NCI-H1092 treated with DMSO at 0.1 percent for 48 hours (cell line): ENCODE measurements at regions not wholly inside any gene's neighbourhood (a gene's known extent, or its start where the extent isn't known, plus 50 kb on each side); places are given as distances from the start of the nearest gene placed in this dataset.
"Not testable (repeated sequence)": the region's sequence is repeated elsewhere in the genome, so short reads cannot be mapped to it uniquely, and the experiment has no call there.

Experiments used
- DNase-seq: peaks from one replicate; lab custom pipeline; 2025; lab: John Stamatoyannopoulos, UW

DNA sequence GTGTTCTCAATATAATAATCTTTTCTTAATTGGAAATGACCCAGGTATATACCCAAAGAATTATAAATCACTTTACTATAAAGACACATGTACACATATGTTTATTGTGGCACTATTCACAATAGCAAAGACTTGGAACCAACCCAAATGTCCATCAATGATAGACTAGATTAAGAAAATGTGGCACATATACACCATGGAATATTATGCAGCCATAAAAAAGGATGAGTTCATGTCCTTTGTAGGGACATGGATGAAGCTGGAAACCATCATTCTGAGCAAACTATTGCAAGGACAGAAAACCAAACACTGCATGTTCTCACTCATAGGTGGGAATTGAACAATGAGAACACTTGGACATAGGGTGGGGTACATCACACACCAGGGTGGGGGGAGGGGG lies 56.8 kb downstream of the SCGB2B2 start:
- not testable (repeated sequence) for DNase-seq

DNA sequence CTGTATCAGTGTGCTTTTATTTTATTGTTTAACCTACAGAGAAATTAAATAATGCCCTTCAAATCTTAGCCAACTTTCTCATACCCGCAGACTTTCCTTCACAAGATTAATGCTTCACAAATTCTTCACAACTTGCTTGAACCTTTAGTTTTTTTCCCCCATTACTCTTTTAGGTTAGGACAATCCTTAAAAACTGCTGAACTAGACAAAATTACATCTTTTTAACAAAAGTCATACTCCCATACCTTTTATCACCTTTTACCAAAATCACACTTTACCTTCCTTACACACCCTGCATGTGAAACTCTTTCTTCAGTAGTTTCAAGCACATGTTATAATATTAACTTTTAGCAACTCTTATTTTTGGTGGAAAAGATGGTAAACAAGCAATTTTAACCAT lies 58.5 kb downstream of the SCGB2B2 start:
- DNase-seq = no peak

DNA sequence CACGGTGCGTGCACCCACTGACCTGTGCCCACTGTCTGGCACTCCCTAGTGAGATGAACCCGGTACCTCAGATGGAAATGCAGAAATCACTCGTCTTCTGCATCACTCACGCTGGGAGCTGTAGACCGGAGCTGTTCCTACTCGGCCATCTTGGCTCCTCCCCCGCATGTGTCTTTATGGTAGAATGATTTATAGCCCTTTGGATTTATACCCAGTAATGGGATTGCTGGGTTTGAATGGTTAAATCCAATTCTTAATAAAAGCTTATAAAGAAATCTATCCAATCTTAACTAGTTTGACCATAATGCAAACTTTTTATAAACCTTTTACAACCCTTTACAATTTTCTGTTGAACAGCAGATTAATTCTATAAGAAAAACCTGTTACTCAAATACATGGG lies 59.0 kb downstream of the SCGB2B2 start:
- DNase-seq = not testable (repeated sequence)

DNA sequence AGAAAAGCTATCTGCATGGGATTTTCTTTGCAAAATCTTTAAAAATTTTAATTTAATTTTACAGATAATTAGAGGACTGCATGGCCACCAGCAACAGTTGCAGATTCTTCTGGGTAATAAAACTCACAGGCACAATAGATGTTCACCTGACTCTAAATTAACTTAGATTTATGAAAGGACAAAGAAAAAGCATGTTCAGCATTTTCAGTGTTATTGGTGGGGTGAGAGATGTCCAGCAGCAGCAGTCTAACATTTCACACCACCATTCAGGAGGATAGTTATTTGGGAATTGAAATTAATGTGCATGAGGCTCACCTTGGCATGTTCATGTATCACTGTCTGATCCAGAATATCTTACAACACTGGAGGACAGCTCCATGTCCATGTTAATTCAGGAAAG lies 74.0 kb downstream of the SCGB2B2 start:
- DNase-seq = no peak

DNA sequence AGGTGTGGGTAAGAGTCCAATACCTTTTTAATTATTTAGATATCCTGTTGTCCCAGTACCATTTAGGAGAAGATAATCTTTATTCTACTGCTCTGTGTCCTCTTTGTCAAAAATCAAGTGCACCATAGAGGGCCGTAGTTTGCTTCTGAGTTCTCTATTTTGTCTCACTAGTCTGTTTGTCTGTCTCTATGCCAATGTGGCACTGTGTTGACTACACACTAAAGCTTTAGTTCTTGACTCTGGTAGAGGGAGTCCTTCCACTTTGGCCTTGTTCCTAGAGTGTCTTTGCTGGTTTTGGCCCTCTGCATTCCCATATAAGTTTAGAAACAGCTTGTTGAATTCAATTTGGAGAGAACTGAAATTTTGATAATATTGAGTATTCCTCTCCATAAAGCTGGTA lies 75.9 kb downstream of the SCGB2B2 start:
- no peak for DNase-seq

DNA sequence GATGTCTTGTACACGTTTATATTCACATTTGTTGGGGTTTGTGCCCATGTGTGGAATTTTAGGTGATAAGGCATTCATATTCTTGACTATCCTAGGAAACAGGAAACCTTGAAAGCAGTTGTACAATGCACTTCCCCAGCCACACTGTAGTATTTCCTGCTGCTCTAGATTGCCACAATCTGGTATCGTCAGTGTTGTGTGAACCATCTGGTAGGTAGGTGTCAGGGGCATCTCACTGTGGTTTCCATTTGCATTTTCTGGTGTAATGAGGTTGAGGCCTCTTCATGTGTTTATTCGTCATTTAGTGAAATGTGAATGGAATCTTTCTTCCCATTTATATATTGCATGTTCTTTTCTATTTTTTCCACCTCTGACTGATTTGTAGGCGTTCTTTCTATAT lies 76.6 kb downstream of the SCGB2B2 start:
- no peak for DNase-seq

DNA sequence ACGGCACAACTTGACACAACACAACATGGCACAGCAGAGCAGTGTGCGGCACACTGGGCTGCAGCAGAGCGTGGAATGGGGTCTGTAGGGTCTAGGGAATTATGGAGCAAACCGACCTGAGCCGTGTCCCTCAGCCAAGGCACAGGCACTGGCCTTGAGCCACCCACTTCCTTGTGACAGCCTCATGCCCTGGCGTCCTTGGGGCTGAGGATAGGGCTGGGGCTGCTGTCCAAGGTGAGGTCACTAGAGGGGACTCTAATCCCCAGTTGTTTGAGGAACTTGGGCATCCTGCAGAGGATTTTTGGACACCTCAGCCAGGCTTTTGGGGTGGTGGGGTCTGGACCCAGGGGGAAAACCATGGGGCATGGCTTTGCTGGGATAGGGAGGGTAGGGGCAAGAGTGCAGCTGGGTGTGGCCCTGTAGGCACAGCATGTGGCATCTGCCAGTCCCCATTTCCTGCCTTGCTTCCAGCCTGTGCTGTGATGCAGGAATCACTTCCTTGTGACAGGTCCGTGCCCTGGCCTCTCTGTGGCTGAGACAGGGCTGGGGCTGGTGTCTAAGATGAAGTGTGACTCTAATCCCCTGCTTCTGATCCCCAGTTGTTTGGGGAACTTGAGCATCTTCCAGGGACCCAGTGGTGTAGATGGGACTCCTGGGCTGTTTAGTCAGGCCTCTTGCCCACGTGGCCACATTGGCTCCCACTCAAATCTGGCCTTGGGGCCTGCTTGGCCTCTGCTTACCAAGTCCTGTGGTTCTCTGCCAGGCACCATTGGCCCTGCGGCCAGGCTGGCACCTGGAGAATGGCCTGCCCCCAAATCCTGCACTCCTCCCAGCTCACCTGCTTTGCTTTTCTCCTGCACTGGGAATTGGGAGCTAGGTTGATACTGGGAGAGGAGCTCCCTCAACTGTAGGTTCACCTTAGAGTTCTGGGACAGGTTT lies 78.5 kb downstream of the SCGB2B2 start:
- no peak for DNase-seq

DNA sequence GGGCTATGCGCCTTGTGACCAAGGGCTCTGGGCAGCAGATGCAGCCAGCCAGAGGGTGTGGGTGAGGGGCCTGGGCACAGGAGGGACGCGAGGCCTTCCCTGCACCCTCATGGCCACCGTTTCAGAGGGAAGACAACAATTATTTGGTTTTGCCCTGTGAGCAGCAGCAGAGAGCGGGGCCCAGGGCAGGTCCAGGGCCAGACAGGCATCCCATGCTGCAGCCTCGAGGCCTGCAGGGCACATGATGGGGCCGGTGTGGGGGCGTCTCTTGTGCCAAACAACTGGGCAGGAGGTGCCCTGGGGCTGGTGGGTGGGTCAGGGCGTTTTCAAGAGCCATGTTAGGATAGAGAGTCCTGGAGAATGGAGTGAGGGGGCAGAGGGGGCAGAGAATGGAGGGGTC lies 79.4 kb downstream of the SCGB2B2 start:
- DNase-seq = no peak

DNA sequence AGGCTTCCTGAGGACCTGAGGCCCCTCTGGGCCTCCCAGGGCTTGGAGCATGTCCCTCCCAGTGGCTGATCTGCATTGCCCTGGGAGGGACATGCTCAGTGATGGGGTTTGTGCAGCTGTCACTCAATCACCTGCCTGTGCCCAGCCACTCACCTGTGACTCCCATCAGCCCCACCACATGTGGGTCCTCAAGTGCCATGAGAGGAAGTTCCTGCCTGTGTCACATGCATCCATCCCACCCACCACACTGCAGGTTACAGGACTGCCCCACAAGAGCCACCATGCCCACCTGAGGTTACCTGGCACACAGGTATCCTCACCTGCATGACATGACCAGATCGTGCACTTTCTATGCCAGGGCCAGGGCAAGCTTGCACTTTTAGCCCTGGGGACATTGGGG lies 80.0 kb downstream of the SCGB2B2 start:
- DNase-seq = no peak

DNA sequence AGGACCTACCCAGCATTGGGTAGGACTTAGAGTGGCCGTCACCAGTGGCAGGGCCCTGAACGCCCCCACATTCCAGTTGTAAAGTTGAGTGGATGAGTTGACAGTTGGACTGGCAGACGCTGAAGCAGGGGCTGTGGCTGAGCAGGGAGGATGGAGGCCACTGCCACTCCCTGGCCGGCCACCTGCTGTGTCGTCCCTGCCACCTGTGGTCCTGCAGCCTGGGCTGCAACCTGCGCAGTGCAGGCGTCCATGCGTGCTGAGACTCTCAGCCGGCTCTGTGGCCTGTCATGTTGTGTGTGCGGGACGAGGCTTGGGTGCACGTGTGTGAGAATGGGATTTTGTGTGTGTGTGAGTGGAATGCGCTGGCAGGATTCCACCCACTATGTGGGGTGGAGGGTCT lies 80.8 kb downstream of the SCGB2B2 start:
- no peak for DNase-seq

DNA sequence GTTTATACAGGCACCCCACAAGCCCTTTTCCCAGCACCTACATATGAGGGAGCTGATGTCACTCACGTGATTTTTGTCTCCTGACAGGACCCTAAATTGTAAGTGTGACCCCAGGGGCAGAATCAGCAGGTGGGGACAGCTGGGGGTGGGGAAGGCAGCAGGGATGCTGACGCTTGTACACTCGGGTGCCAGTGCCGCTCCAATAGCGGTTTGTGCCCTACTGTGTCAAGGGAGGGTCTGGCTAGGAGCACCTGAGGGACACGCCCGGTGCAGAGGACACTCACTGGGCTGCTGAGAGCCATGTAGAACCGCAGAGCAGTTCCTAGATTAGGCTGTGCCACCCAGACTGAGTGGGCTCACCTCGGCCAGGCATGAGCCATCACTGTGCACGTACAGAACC lies 81.3 kb downstream of the SCGB2B2 start:
- DNase-seq = no peak

DNA sequence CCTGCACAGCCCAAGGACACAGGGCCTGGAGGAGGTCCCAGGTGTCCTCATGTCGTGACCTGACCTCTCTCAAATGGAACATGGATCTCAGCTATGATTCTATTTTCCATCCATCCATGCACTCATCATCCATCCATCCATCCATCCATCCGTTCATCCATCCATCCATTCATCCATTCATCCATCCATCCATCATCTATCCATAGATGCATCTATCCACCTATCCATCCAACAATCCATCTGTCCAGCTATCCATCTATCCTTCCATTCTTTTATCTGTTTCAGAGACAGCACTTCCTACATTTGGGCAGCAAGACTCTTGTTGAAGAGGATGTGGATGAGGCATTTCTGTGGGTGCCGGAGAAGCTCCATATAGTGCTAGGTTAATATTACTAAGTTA lies 86.7 kb downstream of the SCGB2B2 start:
- no peak for DNase-seq

DNA sequence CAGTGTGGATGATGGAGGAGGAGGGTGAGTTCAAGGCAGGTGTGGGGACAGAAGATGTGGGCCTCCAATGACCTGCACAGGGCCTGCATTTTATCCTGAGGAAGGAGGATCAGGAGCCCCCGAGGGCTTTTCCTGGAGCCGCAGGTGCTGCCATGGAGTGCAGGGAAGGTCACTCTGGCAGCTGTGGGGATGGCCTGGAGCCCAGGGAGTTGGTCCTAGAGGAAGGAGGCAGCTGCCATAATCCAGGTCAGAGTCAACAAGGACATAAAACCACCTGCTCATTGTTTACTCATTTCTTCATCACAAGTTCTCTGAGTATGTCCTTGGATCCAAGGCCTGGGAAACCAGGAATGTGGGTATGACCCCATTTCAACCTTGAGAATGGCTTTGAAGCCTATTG lies 87.2 kb downstream of the SCGB2B2 start:
- DNase-seq = peak; percentile 9

DNA sequence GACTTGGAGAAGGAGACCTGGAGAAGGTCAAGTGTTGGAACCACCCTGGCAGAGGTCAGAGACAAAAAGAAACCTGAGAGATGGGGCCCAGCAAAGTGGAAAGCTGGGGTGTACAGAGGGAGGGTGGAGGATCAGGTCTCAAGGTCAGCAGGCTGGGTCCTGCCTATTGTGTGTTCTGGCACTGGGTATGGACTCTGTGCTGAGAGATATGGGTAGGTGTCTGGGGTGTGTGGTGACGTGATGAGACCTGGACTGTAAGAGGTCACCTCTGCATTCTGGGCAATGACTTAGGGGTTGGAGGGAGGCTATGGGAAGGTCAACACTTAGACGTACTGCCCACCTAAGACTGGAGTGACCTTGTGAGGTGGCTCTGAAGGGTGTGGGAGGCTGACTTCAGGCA lies 88.1 kb downstream of the SCGB2B2 start:
- no peak for DNase-seq

DNA sequence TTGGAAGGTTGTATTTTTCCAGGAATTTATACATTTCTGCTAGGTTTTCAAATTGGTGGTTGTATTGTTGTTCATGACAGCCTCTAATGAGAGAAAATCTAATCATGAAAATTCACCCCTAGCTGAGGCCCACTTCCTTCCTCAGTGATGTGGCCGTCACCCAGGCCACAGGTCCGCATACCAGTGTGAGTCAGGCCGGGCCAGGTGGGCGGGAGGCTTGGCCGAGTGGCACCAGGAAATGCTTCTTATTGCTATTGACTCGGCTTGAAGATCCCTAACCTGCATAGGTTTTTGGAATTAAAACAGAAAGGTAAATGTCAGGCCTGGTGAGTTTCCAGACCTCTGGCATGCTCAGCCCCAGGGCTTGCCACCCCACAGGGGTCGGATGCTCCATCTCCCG lies 88.7 kb downstream of the SCGB2B2 start:
- DNase-seq = no peak

DNA sequence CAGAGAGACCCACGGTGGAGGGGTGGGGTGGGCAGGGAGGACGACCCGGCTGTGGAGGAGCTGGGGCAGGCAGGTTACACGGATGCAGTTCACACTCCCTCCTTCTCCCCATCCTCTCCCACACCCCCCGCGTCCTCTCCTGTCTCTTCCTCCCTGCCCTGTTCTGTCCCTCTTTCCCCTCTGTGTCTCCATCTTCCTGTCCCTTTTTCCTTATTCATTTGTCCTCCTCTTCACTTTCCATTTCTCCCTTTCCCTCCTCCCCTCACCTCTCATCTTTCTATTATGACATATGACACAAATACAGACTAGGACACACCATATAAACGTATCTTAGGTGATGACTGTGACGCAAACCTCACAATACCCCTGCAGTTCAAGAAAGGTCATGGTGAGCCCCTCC lies 96.6 kb downstream of the SCGB2B2 start:
- DNase-seq = no peak

DNA sequence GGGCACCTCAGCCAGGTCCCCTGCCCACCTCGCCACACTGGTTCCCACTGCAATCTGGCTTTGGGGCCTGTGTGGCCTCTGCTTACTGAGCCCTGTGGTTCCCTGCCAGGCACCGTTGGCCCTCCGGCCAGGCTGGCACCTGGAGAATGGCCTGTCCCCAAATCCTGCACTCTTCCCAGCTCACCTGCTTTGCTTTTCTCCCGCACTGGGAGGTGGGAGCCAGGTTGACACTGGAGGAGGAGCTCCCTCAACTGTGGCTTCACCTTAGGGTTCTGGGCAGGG lies 97.0 kb downstream of the SCGB2B2 start:
- DNase-seq = no peak

DNA sequence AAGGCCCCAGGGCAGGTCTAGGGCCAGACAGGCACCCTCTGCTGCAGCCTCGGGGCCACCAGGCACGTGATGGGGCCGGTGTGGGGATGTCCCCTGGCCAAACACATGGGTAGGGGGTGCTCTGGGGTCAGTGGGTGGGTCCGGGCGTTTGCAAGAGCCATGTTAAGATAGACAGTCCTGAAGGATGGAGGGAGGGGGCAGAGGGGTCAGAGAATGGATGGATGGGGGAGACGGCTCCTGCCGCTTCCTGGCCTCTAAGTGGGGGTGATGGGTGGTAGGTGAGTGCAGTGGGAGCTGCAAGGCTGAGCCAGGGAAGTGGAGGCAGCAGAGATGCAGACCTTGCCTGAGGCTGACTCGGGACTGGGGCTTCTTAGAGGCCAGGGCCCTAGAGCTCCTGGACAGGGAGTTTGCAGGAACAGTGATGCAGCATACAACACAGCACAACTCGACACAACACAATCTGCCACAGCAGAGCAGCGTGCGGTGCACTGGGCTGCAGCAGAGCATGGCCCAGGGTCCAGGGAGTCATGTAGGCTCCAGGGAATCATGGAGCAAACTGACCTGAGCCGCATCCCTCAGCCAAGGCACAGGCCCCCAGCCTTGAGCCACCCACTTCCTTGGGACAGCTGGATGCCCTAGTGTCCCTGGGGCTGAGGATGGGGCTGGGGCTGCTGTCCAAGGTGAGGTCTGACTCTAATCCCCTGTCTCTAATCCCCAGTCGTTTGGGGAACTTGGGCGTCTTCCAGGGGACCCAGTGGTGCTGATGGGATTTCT lies 97.5 kb downstream of the SCGB2B2 start:
- no peak for DNase-seq

DNA sequence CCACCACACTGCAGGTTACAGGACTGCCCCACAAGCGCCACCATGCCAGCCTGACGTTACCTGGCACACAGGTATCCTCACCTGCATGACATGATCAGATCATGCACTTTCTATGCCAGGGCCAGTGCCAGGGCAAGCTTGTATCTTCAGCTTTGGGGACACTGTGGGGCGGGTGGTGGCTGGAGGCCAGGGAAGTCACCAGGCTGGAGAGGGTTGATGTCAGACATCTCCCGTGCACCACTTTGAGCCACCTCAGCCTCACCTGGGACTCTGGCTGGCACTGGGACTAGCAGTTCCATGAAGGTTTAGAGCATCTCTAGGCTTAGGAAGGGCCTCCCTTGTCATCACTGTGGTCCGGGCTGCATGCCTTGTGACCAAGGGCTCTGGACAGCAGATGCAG lies 97.2 kb downstream of the WTIP start:
- no peak for DNase-seq

DNA sequence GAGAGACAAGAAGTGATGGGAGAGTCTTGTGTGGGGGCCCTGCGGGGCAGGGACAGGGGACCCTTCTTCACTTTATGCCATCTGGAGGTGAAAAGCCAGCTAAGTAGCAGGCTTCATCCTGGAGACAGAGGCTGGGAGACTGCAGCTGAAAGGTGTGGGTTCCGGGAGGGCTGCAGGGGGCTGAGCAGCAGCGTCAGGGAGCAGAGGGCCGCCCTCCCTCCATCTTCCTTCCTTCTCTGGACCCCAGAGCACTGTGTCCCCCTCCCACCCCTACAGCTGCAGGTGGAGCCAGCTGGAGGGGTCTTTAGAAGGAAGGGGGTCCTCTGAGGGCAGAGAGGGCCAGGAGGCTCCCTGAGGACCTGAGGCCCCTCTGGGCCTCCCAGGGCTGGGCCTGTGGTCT lies 96.6 kb downstream of the WTIP start:
- no peak for DNase-seq

DNA sequence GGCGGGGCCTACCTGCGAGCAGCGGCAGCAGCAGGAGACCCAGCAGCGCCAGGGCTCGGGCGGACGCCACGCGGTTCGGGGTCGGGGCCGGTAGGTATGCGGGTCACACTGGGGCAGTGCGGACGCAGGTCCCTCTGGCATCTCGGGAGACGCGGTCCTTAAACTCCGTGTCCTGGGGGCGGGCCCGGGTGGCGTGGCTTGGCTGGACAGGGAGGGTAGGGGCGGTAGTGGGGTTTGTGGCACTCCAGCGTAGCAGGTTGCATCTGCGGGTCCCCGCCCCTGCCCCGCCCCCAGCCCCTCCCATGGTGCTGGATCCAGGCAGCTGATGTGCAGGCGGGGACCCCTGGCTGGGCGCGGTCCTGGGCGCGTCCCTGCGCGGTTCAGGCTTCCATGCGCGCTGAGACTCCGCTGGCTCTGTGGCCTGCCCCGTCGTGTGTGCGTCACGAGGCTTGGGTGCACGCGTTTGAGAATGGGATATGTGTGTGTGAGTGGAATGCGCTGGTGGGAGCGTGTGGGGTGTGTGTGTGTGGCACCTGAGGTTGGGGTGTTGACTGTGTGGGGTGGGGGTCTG lies 96.1 kb downstream of the WTIP start:
- no peak for DNase-seq

DNA sequence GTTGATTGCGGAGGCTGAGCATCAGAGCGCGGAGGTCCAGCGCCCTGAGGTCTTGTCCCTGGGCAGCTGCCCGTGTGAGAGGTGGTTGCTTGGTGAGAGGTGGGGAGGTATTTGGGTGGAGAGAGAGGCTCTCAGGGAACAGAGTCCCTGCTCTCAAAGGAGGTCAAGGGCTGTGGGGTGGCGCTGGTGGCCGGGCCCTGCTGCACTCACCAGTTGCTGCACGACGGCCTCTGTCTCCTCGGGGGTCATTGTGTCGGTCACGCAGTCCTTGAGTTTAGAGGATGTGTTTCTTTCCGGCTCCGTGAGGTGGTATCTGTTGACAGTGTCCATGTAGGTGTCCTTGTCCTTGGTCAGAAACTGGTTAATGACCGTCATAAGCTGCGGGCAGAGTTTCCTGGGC lies 95.5 kb downstream of the WTIP start:
- no peak for DNase-seq

DNA sequence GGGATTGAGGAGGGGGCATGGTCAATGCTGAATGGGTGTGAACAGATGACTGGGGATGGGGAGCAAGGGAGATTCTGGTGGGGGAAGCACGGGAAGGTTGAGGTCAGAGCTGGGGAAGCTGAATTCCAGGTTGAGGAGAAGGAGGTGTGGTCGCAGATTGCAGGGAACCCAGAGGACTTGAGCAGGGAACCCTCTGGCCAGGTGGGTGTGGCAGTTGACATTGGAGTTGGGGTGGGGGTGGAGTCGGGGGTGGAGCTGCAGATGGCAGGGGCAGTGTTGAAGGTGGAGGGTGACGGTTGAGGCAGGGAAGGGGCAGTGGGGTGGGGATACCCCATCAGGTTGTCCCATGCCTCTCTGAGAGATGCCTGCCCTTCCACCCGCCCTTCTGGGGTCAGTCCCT lies 94.7 kb downstream of the WTIP start:
- DNase-seq = no peak
